GM12878 (cell line): ENCODE measurements at regions not wholly inside any gene's neighbourhood (a gene's known extent, or its start where the extent isn't known, plus 50 kb on each side); places are given as distances from the start of the nearest gene placed in this dataset.

ENCODE experiments used
- CHD4 ChIP-seq: fragments of 200-600 bp; sonication (generic); IDR thresholded peaks from 2 replicates; pipeline ENCODE4 v1.6.1; 2016; ENCODE audit warnings: mild to moderate bottlenecking
- POLR2A ChIP-seq: IDR thresholded peaks from 2 replicates; pipeline ENCODE4 v1.6.1; 2011; ENCODE audit warnings: low read depth, mild to moderate bottlenecking, low read length
- SREBF2 ChIP-seq: IDR thresholded peaks from 2 replicates; pipeline ENCODE4 v1.6.1; 2012; ENCODE audit warnings: mild to moderate bottlenecking, low read length
- TF ChIP-seq, protein P1 (sequence below), 3 experiments: IDR thresholded peaks in 2 of 3; conservative IDR thresholded peaks in 1 of 3; 2 replicates each; pipeline ENCODE4 v1.5.1; 2011; ENCODE audit warnings: low read depth in 3 of 3, low read length in 3 of 3, mild to moderate bottlenecking in 3 of 3, control low read depth in 2 of 3, moderate library complexity in 2 of 3, inconsistent platforms in 1 of 3, mixed read lengths in 1 of 3; ENCODE audit not compliant: control insufficient read depth in 2 of 3, insufficient read depth in 1 of 3; ENCODE audit errors: extremely low read depth in 1 of 3

DNA sequence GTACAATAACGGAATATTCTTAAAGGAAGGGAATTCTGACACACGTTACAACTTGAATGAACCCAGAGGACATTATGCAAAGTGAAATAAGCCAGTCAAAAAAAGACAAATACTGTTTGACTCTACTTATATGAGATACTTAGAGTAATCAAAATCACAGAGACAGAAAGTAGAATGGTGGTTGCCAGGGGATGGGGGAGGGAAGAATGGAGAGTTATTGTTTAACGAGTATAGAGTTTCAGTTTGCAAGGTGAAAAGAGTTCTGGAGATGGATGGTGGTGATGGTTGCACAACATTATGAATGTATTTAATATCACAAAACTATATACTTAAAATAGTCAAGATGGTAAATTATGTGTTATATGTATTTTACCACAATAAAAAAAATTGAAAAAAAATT, 112.9 kb upstream of the ARHGEF3 start:
- TF ChIP-seq POLR2A, result no peak
- TF ChIP-seq, protein P1, sequence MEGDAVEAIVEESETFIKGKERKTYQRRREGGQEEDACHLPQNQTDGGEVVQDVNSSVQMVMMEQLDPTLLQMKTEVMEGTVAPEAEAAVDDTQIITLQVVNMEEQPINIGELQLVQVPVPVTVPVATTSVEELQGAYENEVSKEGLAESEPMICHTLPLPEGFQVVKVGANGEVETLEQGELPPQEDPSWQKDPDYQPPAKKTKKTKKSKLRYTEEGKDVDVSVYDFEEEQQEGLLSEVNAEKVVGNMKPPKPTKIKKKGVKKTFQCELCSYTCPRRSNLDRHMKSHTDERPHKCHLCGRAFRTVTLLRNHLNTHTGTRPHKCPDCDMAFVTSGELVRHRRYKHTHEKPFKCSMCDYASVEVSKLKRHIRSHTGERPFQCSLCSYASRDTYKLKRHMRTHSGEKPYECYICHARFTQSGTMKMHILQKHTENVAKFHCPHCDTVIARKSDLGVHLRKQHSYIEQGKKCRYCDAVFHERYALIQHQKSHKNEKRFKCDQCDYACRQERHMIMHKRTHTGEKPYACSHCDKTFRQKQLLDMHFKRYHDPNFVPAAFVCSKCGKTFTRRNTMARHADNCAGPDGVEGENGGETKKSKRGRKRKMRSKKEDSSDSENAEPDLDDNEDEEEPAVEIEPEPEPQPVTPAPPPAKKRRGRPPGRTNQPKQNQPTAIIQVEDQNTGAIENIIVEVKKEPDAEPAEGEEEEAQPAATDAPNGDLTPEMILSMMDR (IDR thresholded peaks at IDR 0.05 in 2 of 3, conservative IDR thresholded peaks at IDR 0.05 in 1 of 3; ENCODE audit: control insufficient read depth in 2 of 3, extremely low read depth in 1 of 3, insufficient read depth in 1 of 3, low read depth in 3 of 3, low read length in 3 of 3), result no peak
- no peak for TF ChIP-seq SREBF2
- TF ChIP-seq CHD4, result no peak
